ENCODE measurements at regions not wholly inside any gene's neighbourhood (a gene's known extent, or its start where the extent isn't known, plus 50 kb on each side); places are given as distances from the start of the nearest gene placed in this dataset.

- Histone ChIP-seq H3K27me3 (ENCODE audit: insufficient read depth, low read depth) (no peaks in the 10 kb centered on the region), H3K9ac (no peak overlapping the region), H3K4me3 (IDR thresholded peaks at IDR 0.05; ENCODE audit: insufficient read depth, low read depth, low read length) (no peak overlapping the region), H3K4me2 (no peak overlapping the region), H3K4me1 (ENCODE audit: low read depth, poor library complexity, severe bottlenecking) (no peaks in the 10 kb centered on the region), H3K79me2 (ENCODE audit: insufficient read depth, low read depth) (no peaks in the 10 kb centered on the region), H4K20me1 (ENCODE audit: insufficient read depth) (no peaks in the 10 kb centered on the region), H3K27ac (no peak overlapping the region), H2AFZ (ENCODE audit: low read depth) (no peak overlapping the region), H3K36me3 (ENCODE audit: insufficient read depth) (no peaks in the 10 kb centered on the region)
- TF ChIP-seq, protein P1, sequence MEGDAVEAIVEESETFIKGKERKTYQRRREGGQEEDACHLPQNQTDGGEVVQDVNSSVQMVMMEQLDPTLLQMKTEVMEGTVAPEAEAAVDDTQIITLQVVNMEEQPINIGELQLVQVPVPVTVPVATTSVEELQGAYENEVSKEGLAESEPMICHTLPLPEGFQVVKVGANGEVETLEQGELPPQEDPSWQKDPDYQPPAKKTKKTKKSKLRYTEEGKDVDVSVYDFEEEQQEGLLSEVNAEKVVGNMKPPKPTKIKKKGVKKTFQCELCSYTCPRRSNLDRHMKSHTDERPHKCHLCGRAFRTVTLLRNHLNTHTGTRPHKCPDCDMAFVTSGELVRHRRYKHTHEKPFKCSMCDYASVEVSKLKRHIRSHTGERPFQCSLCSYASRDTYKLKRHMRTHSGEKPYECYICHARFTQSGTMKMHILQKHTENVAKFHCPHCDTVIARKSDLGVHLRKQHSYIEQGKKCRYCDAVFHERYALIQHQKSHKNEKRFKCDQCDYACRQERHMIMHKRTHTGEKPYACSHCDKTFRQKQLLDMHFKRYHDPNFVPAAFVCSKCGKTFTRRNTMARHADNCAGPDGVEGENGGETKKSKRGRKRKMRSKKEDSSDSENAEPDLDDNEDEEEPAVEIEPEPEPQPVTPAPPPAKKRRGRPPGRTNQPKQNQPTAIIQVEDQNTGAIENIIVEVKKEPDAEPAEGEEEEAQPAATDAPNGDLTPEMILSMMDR (conservative IDR thresholded peaks at IDR 0.05; ENCODE audit: low read depth, low read length) = no peak
These were observed 152.9 kb upstream of the MAP1B start for GRCh38 chr5:71954329-71954728.

- Histone ChIP-seq H2AFZ (ENCODE audit: low read depth) (no peak overlapping the region), H3K27me3 (ENCODE audit: insufficient read depth, low read depth) (no peaks in the 10 kb centered on the region), H3K9ac (no peak overlapping the region), H3K36me3 (ENCODE audit: insufficient read depth) (no peaks in the 10 kb centered on the region), H3K27ac (no peak overlapping the region), H3K4me1 (ENCODE audit: low read depth, poor library complexity, severe bottlenecking) (no peaks in the 10 kb centered on the region), H3K4me2 (no peak overlapping the region), H3K4me3 (IDR thresholded peaks at IDR 0.05; ENCODE audit: insufficient read depth, low read depth, low read length) (no peak overlapping the region), H3K79me2 (ENCODE audit: insufficient read depth, low read depth) (no peaks in the 10 kb centered on the region), H4K20me1 (ENCODE audit: insufficient read depth) (no peaks in the 10 kb centered on the region)
- TF ChIP-seq, protein P1 (conservative IDR thresholded peaks at IDR 0.05; ENCODE audit: low read depth, low read length) = no peak
These were observed 151.6 kb upstream of the MAP1B start for GRCh38 chr5:71955723-71956122.

DNA sequence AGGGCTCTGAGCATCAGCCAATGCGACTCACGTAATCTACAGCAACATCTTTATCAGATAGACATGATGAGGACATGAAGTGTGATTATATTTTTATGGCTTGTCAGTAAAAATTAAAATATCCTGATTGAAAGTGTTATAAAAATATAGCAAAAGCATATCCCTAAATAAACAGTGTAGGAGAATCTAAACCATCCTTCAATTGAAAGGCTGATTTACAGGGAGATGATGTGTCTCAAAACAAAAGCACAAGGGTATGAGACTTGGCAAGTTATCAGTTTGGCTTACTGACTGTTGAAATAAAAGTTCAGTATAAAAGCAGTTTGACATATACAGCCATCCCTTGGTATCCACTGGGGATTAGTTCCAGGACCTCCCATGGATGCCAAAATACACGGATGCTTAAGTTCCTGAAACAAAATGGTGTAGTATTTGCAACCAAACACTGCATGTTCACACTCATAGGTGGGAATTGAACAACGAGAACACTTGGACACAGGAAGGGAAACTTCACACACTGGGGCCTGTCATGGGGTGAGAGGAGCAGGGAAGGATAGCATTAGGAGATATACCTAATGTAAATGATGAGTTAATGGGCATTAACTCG lies 149.9 kb upstream of the MAP1B start:
- Histone ChIP-seq H3K36me3 (ENCODE audit: insufficient read depth) (no peaks in the 10 kb centered on the region), H3K27me3 (ENCODE audit: insufficient read depth, low read depth) (no peaks in the 10 kb centered on the region), H3K79me2 (ENCODE audit: insufficient read depth, low read depth) (no peaks in the 10 kb centered on the region), H3K4me3 (IDR thresholded peaks at IDR 0.05; ENCODE audit: insufficient read depth, low read depth, low read length) (no peak overlapping the region), H3K9ac (no peak overlapping the region), H4K20me1 (ENCODE audit: insufficient read depth) (no peaks in the 10 kb centered on the region), H2AFZ (ENCODE audit: low read depth) (no peak overlapping the region), H3K27ac (no peak overlapping the region), H3K4me2 (no peak overlapping the region), H3K4me1 (ENCODE audit: low read depth, poor library complexity, severe bottlenecking) (no peaks in the 10 kb centered on the region)
- TF ChIP-seq, protein P1 (conservative IDR thresholded peaks at IDR 0.05; ENCODE audit: low read depth, low read length) = no peak

- H3K4me3 ChIP-seq (IDR thresholded peaks at IDR 0.05; ENCODE audit: insufficient read depth, low read depth, low read length) = no peak overlapping the region
- H3K27ac ChIP-seq = no peak overlapping the region
- no peak overlapping the region for H2AFZ ChIP-seq (ENCODE audit: low read depth)
- no peak overlapping the region for H3K9ac ChIP-seq
- no peaks in the 10 kb centered on the region for H4K20me1 ChIP-seq (ENCODE audit: insufficient read depth)
- no peaks in the 10 kb centered on the region for H3K4me1 ChIP-seq (ENCODE audit: low read depth, poor library complexity, severe bottlenecking)
- no peaks in the 10 kb centered on the region for H3K27me3 ChIP-seq (ENCODE audit: insufficient read depth, low read depth)
- no peaks in the 10 kb centered on the region for H3K36me3 ChIP-seq (ENCODE audit: insufficient read depth)
- H3K79me2 ChIP-seq (ENCODE audit: insufficient read depth, low read depth) = no peaks in the 10 kb centered on the region
- H3K4me2 ChIP-seq = no peak overlapping the region
- TF ChIP-seq, protein P1 (conservative IDR thresholded peaks at IDR 0.05; ENCODE audit: low read depth, low read length) = no peak
These were observed 147.1 kb upstream of the MAP1B start for GRCh38 chr5:71960195-71960594.

Measured in KMS-11 (cell line).